NCI-H1694 (cell line): ENCODE measurements at regions not wholly inside any gene's neighbourhood (a gene's known extent, or its start where the extent isn't known, plus 50 kb on each side); places are given as distances from the start of the nearest gene placed in this dataset.
"Not testable (repeated sequence)": the region's sequence is repeated elsewhere in the genome, so short reads cannot be mapped to it uniquely, and the experiment has no call there.

Experiments
- DNase-seq: peaks from one replicate; lab custom pipeline; 2025; lab: John Stamatoyannopoulos, UW

GRCh38 chr15:79492065-79492464 lies 59.9 kb downstream of the MINAR1 start:
- DNase-seq: no peak

DNA sequence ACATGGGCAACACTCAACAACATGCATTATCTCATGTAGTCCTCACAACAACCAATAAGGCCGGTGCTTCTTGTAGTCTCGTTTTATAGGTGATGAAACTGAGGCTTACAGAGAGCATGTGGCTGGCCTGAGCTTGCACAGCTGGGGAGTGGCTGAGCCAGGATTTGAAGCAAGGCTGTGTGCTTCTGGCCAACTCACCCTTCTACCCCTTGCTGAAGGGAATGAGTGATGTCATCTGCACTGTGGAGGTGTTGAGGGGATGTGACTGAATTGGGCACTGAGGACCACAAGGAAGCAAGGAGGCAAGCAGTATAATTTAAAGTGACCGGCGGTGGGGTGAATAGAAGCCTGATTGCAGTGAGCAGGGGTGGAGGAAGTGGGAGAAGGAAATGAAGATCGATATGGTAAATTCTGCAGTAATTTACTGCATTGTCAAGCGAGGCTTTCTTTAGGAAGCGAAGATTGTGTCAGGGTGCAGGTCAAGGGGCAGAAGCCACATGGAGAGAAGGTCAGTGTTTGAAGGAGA lies 62.3 kb downstream of the MINAR1 start:
- no peak for DNase-seq

DNA sequence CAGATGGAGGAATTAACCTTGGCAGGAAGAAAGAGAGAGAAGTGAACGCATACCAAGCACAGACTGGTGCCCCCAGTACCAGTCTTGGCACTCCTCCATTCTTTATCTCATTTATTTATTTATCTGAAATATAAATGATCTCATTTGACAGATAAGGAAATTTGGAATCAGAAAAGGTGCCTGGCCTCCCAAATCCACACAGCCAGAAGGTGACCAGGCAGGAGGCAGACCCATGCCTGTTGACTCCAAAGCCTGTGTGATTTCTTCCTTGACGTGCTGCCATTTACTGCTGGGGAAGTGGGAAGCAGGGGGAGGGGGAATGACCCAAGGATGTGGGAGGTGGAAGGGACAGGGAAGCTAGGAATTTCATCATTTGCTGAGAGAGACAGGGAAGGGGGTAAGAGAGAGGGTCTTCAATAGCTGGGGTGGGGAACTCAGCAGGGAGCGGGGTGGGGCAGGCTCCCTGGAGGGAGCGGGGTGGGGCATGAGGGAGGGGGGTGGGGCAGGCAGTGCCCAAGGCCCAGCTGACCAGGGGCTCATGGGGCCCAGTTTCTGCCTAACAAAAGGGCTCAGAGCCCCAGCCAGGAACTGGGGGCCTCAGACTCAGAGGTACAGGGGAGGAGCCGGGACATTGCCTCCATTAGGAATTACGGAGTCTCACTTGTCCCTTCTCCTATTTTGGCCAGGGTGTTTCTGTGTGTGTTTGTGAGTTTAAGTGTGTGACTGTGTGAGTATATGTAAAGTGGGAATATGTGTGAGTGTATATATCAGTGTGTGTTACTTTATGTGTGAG lies 63.0 kb downstream of the MINAR1 start:
- DNase-seq: no peak

GRCh38 chr15:79495775-79496174 lies 63.6 kb downstream of the MINAR1 start:
- no peak for DNase-seq

GRCh38 chr15:79496838-79497237 lies 64.7 kb downstream of the MINAR1 start:
- DNase-seq: no peak

- no peak for DNase-seq
Observed at GRCh38 chr15:79501086-79501485, 69.0 kb downstream of the MINAR1 start.

- no peak for DNase-seq
Observed at GRCh38 chr15:79505956-79506355, 73.8 kb downstream of the MINAR1 start.

DNA sequence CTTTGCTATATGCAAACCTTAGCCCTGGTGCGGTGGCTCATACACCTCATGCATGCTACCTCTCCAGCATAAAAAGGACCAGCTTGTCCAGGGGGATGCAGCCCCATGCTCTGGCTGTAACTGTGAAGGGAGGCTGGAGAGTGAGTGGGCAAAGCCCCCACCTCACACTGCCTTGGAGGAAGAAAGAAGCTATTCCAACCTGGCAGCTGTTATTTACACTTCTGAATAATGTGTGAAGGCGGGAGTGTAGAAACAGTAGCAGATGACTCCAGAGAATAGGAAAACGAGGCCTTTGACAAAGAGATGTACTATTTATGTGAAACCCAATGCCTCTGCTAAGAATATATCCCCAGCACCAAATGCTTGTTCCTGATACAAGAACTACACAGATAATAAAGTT lies 80.7 kb downstream of the MINAR1 start:
- not testable (repeated sequence) for DNase-seq

GRCh38 chr15:79513417-79513816 lies 81.3 kb downstream of the MINAR1 start:
- DNase-seq: no peak

DNA sequence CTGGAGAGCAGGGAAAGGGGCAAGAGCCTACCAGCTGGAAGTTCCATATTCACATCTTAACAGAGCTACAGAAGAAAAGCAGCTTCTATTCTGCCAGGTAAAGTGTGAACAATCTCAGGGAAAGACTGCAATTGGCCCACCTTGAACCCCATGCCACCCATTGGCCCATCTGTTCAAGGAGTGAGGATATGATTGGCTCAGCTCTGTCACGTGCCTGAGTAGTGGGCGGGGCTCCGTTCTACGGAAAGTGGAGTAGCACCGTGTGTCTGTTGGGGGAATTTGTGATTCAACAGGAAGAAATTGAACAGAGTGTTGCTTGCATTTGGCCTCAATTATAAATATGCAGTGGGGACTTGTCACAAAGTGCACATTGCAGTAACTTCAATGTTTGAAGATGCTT lies 81.8 kb downstream of the MINAR1 start:
- DNase-seq: no peak

- DNase-seq: no peak
Observed at GRCh38 chr15:79515300-79516027, 83.3 kb downstream of the MINAR1 start.

GRCh38 chr15:79516155-79516554 lies 84.0 kb downstream of the MINAR1 start:
- no peak for DNase-seq

DNA sequence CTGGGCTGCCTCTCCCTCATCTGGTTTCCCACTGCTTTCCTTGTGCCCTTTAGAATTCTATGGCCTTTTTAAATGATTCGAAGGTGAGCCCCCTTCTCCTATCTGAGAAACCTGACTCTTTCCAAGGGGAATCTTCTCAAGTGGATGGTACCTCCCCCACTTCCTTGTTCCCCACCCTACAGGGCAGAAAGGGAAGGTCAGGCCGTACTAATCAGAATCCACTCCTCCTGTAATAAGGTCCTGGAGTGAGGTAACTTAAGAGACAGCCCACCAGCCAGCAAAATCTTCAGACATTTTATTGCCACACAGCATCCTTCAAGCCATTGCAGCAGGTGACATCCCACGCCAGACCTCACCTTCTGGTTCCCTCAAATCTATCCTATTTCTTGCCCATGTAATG lies 84.5 kb downstream of the MINAR1 start:
- DNase-seq: no peak

DNA sequence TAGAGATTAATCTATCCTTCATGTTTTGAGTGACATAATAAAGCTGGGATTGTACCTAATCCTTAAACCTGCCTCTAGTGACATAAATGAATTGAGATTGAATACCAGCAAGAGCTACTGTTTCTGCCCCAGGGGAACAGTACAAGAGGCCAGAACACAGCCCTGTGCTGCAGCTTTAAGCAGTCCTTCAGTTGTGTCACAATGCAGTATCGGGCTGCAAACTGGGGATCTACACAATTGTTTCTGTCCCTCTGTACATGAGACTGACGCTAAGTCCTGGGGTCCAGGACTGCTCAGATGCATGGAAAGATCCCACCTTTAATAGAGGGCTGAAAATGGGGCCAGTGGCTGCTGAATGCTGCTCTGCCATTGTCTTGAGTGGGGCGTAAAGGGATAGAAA lies 87.5 kb downstream of the MINAR1 start:
- DNase-seq: no peak

GRCh38 chr15:79520654-79521053 lies 88.5 kb downstream of the MINAR1 start:
- DNase-seq: no peak

- no peak for DNase-seq
Observed at GRCh38 chr15:79522656-79523055, 90.5 kb downstream of the MINAR1 start.

GRCh38 chr15:79523266-79523665 lies 91.1 kb downstream of the MINAR1 start:
- DNase-seq: no peak

DNA sequence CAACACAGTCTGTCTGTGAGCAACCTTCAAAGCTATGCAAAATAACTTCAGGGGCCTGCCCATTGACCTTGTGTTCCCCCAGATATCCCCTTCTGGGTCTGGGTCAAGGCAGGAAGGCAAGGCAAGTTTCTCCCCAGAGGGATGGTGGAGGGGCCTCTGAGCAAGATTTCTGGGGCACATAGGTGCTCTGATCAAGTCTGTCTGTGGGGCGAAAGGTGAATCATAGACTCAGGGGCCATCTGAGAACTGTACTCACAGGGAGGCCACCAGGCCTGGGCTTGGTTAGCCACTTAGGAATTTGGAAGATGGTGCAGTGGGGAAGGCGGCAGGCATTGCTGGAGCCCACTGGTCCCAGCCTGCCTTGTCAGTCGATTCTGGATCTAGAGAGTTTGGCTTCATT lies 92.4 kb downstream of the MINAR1 start:
- DNase-seq: no peak

GRCh38 chr15:79526376-79526775 lies 94.2 kb downstream of the MINAR1 start:
- no peak for DNase-seq

DNA sequence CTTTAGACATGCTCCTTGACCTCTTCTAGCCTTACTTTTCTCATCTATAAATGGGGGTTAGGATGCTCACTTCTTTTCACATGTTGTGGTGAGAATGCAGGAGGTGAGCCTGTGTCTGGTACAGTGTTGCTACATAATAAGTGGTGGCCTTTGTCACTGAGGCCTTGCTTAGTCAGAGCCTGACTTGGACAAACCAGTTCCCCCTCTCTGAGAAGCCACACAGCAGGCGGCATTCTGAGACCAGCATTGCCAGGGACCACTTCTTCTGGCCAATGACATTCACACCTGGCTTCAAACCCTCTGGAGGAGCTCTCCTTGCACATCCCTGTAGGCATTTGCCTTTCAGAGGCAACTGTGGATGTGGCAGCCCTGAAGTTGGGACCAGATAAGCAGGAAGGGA lies 95.7 kb downstream of the MINAR1 start:
- DNase-seq: no peak

DNA sequence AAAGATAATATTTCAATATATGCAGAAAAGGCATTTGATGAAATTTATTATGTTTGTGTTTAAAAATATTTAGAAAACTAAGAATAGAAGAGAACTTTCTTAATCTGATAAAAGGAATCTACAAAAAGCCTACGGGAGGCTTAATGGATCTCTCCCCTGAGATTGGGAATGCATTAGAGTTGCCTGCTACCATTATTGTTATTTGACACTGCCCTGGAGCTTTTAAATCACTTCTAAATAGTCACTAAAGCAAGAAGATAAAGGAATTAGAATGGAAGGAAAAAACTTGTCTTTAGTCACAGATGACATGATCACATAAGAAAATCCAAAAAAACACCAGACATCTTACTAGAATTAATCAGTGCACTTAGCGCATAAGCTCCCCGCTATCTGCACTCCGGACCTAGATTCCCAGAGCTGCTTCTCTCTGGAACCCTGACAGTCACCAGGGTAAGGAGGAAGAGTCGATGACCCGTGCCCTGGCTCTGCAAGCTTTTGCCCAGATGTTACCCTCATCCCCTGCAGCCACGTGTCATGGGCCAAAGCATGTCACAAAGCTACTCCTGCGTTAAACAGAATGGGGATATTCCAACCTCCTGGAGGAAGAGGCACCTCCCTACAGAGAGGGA lies 97.1 kb downstream of the MINAR1 start:
- DNase-seq: no peak

DNA sequence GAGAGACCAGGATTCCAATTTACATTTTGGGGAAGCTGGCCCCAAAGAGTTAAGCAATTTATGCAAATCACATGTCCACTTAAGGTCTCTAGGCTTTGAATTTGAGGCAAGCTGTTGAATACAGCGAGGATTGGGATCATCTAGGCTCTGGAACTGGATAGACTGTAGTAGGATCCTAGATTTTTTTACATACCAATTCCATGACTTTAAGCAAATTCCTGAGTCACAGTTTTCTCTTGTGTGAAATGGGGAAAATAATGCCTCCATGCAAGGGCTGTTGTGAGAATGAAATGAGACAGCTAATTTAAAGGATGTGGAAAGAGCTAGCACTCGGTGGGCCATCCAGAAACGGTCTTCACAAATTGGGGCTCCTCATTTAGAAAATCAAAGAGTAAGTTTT lies 103.4 kb downstream of the MINAR1 start:
- no peak for DNase-seq

DNA sequence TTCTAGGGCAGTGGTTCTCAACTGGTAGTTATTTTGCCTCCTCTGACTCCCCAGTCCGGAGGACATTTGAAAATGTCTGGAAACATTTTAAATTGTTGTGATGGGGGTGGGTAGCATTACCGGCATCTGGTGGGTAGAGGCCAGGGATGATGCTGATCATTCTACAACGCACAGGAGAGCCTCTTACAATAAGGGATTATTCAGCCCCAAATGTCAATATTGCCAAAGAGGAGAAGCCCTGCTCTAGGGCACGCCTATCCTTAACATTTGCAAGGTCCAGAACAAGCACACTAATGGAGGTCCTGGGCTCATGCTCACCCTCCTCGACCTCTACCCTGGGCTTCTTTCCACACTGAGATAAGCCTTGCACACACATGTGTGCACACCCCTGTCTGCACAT lies 106.4 kb downstream of the MINAR1 start:
- no peak for DNase-seq
